ENCODE measurements at regions not wholly inside any gene's neighbourhood (a gene's known extent, or its start where the extent isn't known, plus 50 kb on each side); places are given as distances from the start of the nearest gene placed in this dataset.

DNA sequence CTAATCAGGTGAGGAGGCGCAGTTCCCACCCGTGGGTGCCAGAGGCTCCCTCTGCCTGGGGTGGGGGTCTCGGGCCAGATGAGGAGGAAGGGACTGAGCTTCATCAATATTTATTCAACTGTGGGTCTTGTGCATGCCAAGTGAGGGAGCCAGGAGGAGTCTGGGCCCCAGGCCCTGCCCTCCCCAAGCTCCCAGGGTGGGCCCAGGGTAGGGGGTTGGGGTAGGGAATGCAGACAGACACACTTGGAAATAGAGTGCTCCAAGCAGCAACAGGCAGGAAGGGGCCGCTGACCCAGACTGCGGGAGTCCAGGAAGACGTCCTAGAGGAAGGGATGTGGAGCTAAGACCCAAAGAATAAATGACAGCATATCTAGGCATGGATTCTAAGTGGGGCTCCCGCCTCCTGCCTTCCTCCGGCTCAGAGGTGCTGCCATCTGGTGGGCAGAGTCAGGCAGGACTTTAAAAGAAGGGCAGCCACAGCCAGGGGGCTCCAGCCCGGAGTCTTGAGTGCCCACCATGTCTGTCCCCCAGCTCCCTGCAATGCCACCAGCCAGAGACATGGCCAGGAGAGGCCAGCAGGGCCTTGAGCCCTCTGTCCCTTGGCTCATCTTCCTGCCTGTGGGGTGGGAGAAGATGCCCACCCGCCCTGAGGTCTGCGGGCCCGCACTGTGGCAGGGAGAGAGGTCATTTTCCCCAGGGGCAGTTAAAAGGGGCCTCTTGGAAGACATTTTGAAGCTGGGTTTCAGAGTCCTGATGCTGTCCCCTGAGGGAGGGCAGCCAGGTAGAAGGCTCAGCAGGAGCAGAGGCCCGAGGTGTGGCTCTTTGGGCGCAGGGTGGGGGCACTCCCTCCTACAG lies 70.1 kb downstream of the PHETA1 start:
- H3K36me3 Mint-ChIP-seq (ENCODE audit: unreplicated experiment), result no peaks in the 10 kb centered on the region
- no peak for DNase-seq (ENCODE audit: extremely low spot score, unreplicated experiment)

DNA sequence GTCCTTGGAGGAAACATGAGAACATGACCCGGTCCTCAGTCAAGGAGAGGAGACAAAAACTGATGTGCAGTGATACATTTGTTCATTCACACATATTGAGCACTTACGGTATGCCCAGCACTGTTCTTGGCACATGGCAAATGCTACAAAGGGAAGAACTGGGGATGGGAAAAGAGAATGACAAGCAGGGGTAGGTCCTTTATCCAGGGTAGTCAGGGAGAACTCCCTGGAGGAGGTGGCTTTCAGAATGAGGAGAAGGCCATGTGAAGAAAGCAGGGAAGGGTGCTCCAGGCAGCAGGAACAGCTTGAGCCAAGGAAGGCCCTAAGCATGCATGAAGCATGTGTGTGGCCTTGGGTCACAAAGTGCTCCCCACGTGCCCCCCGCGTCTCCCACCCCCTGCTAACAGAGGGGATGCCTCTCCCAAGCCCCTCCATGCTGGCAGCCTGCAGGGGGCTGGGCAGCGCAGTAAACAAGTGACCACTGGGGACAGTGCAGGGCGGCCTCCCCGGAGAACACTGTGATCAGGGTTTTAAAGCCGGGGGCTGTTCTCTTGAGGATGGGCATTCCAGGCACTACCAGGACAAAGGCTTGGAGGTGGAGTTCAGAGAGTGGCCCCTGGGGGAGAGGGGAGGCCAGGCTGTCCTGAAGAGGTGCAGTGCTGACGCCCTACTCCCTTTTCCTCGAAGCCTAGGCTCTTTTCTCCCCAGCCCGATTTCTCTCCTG lies 71.0 kb downstream of the PHETA1 start:
- no peak for DNase-seq (ENCODE audit: extremely low spot score, unreplicated experiment)

More for the DNA sequence above, 70.1 kb downstream of the PHETA1 start:
- Mint-ChIP-seq H3K9me3 (ENCODE audit: unreplicated experiment) (no peaks in the 10 kb centered on the region), H3K4me3 (ENCODE audit: unreplicated experiment) (no peak overlapping the region), H3K4me1 (ENCODE audit: unreplicated experiment) (no peaks in the 10 kb centered on the region), H3K27me3 (ENCODE audit: unreplicated experiment) (peaks cover 4% of the 10 kb centered on the region), H3K27ac (ENCODE audit: unreplicated experiment) (no peak overlapping the region)
- TF ChIP-seq, protein P1, sequence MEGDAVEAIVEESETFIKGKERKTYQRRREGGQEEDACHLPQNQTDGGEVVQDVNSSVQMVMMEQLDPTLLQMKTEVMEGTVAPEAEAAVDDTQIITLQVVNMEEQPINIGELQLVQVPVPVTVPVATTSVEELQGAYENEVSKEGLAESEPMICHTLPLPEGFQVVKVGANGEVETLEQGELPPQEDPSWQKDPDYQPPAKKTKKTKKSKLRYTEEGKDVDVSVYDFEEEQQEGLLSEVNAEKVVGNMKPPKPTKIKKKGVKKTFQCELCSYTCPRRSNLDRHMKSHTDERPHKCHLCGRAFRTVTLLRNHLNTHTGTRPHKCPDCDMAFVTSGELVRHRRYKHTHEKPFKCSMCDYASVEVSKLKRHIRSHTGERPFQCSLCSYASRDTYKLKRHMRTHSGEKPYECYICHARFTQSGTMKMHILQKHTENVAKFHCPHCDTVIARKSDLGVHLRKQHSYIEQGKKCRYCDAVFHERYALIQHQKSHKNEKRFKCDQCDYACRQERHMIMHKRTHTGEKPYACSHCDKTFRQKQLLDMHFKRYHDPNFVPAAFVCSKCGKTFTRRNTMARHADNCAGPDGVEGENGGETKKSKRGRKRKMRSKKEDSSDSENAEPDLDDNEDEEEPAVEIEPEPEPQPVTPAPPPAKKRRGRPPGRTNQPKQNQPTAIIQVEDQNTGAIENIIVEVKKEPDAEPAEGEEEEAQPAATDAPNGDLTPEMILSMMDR (IDR thresholded peaks at IDR 0.05), result peak; percentile 90

DNA sequence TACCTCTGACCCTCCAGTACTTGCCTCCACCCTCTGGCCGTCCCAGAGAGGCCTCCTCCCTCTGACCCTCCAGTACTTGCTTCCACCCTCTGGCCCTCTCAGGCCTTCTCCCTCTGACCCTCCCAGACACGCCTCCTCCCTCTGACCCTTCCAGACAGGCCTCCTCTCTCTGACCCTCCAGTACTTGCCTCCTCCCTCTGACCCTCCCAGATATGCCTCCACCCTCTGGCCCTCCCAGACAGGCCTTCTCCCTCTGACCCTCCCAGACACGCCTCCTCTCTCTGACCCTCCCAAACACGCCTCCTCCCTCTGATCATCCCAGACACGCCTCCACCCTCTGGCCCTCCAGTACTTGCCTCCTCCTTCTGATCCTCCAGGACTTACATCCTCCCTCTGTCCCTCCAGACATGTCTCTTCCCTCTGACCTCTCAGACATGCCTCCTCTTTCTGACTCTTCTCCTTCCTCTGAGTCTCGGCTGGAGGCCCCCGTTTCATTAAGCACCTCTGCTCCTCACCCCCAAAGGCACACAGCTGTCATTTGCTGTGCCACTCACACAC lies 71.9 kb downstream of the PHETA1 start:
- TF ChIP-seq, protein P1 (IDR thresholded peaks at IDR 0.05), result no peak
- Mint-ChIP-seq H3K36me3 (ENCODE audit: unreplicated experiment) (no peaks in the 10 kb centered on the region), H3K9me3 (ENCODE audit: unreplicated experiment) (no peaks in the 10 kb centered on the region), H3K4me3 (ENCODE audit: unreplicated experiment) (no peak overlapping the region), H3K27ac (ENCODE audit: unreplicated experiment) (no peak overlapping the region), H3K27me3 (ENCODE audit: unreplicated experiment) (peaks cover 4% of the 10 kb centered on the region), H3K4me1 (ENCODE audit: unreplicated experiment) (no peaks in the 10 kb centered on the region)
- no peak for DNase-seq (ENCODE audit: extremely low spot score, unreplicated experiment)

More for the DNA sequence above, 71.0 kb downstream of the PHETA1 start:
- H3K27me3 Mint-ChIP-seq (ENCODE audit: unreplicated experiment), result peaks cover 4% of the 10 kb centered on the region
- H3K4me3 Mint-ChIP-seq (ENCODE audit: unreplicated experiment), result no peak overlapping the region
- no peaks in the 10 kb centered on the region for H3K4me1 Mint-ChIP-seq (ENCODE audit: unreplicated experiment)
- no peaks in the 10 kb centered on the region for H3K9me3 Mint-ChIP-seq (ENCODE audit: unreplicated experiment)
- H3K27ac Mint-ChIP-seq (ENCODE audit: unreplicated experiment), result no peak overlapping the region
- H3K36me3 Mint-ChIP-seq (ENCODE audit: unreplicated experiment), result no peaks in the 10 kb centered on the region
- TF ChIP-seq, protein P1 (IDR thresholded peaks at IDR 0.05), result no peak

DNA sequence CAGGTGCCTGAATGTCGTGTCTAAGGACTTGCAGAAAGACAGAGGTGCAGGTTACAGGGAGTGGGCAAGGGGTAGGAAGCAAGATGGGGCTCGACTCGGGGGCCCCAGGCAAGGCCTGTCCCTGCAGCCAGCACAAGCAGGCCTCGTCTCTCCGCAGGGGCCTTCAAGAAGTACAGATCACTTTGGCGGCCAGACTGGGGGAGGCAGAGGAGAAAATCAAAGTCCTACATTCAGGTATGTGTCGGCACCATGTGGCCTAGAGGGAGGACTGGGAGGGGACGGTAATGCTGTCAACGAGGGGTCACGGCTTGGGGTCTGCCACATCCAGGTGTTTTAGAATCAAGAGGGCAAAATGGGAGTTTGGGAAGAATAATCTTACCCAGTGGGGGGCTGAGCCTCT lies 73.7 kb downstream of the PHETA1 start:
- Mint-ChIP-seq H3K4me1 (ENCODE audit: unreplicated experiment) (no peaks in the 10 kb centered on the region), H3K36me3 (ENCODE audit: unreplicated experiment) (no peaks in the 10 kb centered on the region), H3K27me3 (ENCODE audit: unreplicated experiment) (no peaks in the 10 kb centered on the region), H3K27ac (ENCODE audit: unreplicated experiment) (no peak overlapping the region), H3K9me3 (ENCODE audit: unreplicated experiment) (no peaks in the 10 kb centered on the region), H3K4me3 (ENCODE audit: unreplicated experiment) (no peak overlapping the region)
- TF ChIP-seq, protein P1 (IDR thresholded peaks at IDR 0.05), result no peak
- no peak for DNase-seq (ENCODE audit: extremely low spot score, unreplicated experiment)

Data from osteocyte (in vitro differentiated cells).